SK-N-SH (cell line): ENCODE measurements at regions not wholly inside any gene's neighbourhood (a gene's known extent, or its start where the extent isn't known, plus 50 kb on each side); places are given as distances from the start of the nearest gene placed in this dataset.
A peak's percentile ranks its signal among the peaks of the same experiment; 100 is the strongest.
"Not testable (repeated sequence)": the region's sequence is repeated elsewhere in the genome, so short reads cannot be mapped to it uniquely, and the experiment has no call there.

Experiments used
- CTCF ChIA-PET: fragments of 300-600, 350-600 bp; formaldehyde crosslinking; extraction: SDS; loops from one replicate; lab custom pipeline; 2021; lab: Yijun Ruan, JAX
- POLR2A ChIA-PET: fragments of 350-600 bp; sonication (Branson Sonifier 250); formaldehyde crosslinking; extraction: SDS; loops from one replicate; lab custom pipeline; 2020; ENCODE audit warnings: antibody characterized with exemption, inconsistent platforms; lab: Yijun Ruan, JAX
- DNase-seq: peaks from one replicate; pipeline ENCODE4 v3.0.0; 2012
- H2AFZ ChIP-seq: fragments of 200-600 bp; sonication (generic); 2 replicates; pipeline ENCODE4 v1.8.1; 2016; ENCODE audit warnings: antibody characterized with exemption, mild to moderate bottlenecking, low read depth
- H3F3A ChIP-seq: fragments of 200-600 bp; sonication (generic); replicated peaks from 2 replicates; pipeline ENCODE3; 2016; ENCODE audit warnings: antibody characterized with exemption, mild to moderate bottlenecking; ENCODE audit not compliant: insufficient read depth
- H3K27ac ChIP-seq, 2 experiments: fragments of 200-500 bp in 1 of 2; fragments of 200-600 bp in 1 of 2; sonication (Bioruptor generic) in 1 of 2; sonication (generic), shearing (Covaris generic) in 1 of 2; 2 replicates each; pipeline versions ENCODE4 v1.5.1 to v1.6.1; 2014 to 2016; ENCODE audit warnings: low read depth in 2 of 2, inconsistent platforms in 1 of 2, low read length in 1 of 2, mild to moderate bottlenecking in 1 of 2, mixed read lengths in 1 of 2
- H3K27me3 ChIP-seq: fragments of 200-600 bp; sonication (generic), shearing (Covaris generic); 2 replicates; pipeline ENCODE4 v1.6.1; 2016; ENCODE audit warnings: mixed run types; ENCODE audit not compliant: insufficient read depth
- H3K36me3 ChIP-seq, 2 experiments: fragments of 200-500 bp in 1 of 2; fragments of 200-600 bp in 1 of 2; sonication (Bioruptor generic) in 1 of 2; sonication (generic) in 1 of 2; replicated peaks in 1 of 2; 2 replicates each; pipeline versions ENCODE3 to v1.5.1; 2014 to 2016; ENCODE audit warnings: low read length in 1 of 2, mild to moderate bottlenecking in 1 of 2; ENCODE audit not compliant: insufficient read depth in 2 of 2, control insufficient read depth in 1 of 2
- H3K4me1 ChIP-seq, 2 experiments: fragments of 200-500 bp in 1 of 2; fragments of 200-600 bp in 1 of 2; sonication (Bioruptor generic) in 1 of 2; sonication (generic), shearing (Covaris generic) in 1 of 2; 2 replicates each; pipeline versions ENCODE4 v1.5.1 to v1.6.1; 2014 to 2016; ENCODE audit warnings: low read depth in 1 of 2, low read length in 1 of 2, mixed run types in 1 of 2; ENCODE audit not compliant: insufficient read depth in 2 of 2, control insufficient read depth in 1 of 2
- H3K4me2 ChIP-seq: fragments of 200-600 bp; sonication (generic), shearing (Covaris generic); 2 replicates; pipeline ENCODE4 v1.6.1; 2017; ENCODE audit warnings: mixed run types
- H3K4me3 ChIP-seq, 2 experiments: fragments of 200-500 bp in 1 of 2; fragments of 200-600 bp in 1 of 2; sonication (Bioruptor generic) in 1 of 2; sonication (generic), shearing (Covaris generic) in 1 of 2; 2 replicates each; pipeline versions ENCODE4 v1.5.1 to v1.8.1; 2014 to 2016; ENCODE audit warnings: low read depth in 2 of 2, inconsistent platforms in 1 of 2, low read length in 1 of 2, mild to moderate bottlenecking in 1 of 2, mixed read lengths in 1 of 2, moderate library complexity in 1 of 2
- H3K79me2 ChIP-seq: fragments of 200-600 bp; sonication (generic); 2 replicates; pipeline ENCODE4 v1.8.1; 2017; ENCODE audit warnings: mild to moderate bottlenecking; ENCODE audit not compliant: insufficient read depth
- H3K9ac ChIP-seq: fragments of 200-600 bp; sonication (generic); 2 replicates; pipeline ENCODE4 v1.6.1; 2017; ENCODE audit warnings: mixed run types
- H3K9me2 ChIP-seq: fragments of 200-600 bp; sonication (generic); 2 replicates; pipeline ENCODE4 v1.6.1; 2017; ENCODE audit warnings: mixed run types
- H3K9me3 ChIP-seq: fragments of 200-600 bp; sonication (generic); 2 replicates; pipeline ENCODE4 v1.6.1; 2017; ENCODE audit warnings: mixed run types, mild to moderate bottlenecking, moderate library complexity
- H4K20me1 ChIP-seq: fragments of 200-600 bp; sonication (generic); 2 replicates; pipeline ENCODE4 v1.6.1; 2017; ENCODE audit warnings: mild to moderate bottlenecking, mixed run types; ENCODE audit not compliant: insufficient read depth
- CHD2 ChIP-seq: fragments of 150-350 bp; IDR thresholded peaks from 2 replicates; pipeline ENCODE4 v1.6.1; 2018; ENCODE audit warnings: low read length; ENCODE audit not compliant: partially characterized antibody
- CTCF ChIP-seq: fragments of 200-600 bp; sonication (generic); IDR thresholded peaks from 2 replicates; pipeline ENCODE4 v1.6.1; 2017; ENCODE audit warnings: antibody characterized with exemption, mild to moderate bottlenecking, moderate library complexity
- ELF1 ChIP-seq: IDR thresholded peaks from 2 replicates; pipeline ENCODE4 v1.4.0; 2012
- EZH2phosphoT487 ChIP-seq: fragments of 200-600 bp; sonication (generic); IDR thresholded peaks from 2 replicates; pipeline ENCODE4 v1.6.1; 2017; ENCODE audit warnings: low read depth, mixed run types, mild to moderate bottlenecking, antibody characterized with exemption, moderate library complexity, borderline replicate concordance
- FOSL2 ChIP-seq: IDR thresholded peaks from 2 replicates; pipeline ENCODE4 v1.4.0; 2012; ENCODE audit warnings: low read depth, mild to moderate bottlenecking, moderate library complexity, borderline replicate concordance
- FOXJ3 ChIP-seq: sonication (generic); formaldehyde crosslinking; IDR thresholded peaks from 2 replicates; pipeline ENCODE4 v1.5.1; 2020; ENCODE audit warnings: mild to moderate bottlenecking, missing genetic modification reagents
- GATA2 ChIP-seq: sonication (generic); formaldehyde crosslinking; IDR thresholded peaks from 2 replicates; pipeline ENCODE4 v1.5.0; 2020; ENCODE audit warnings: mild to moderate bottlenecking, missing genetic modification reagents
- MXI1 ChIP-seq: IDR thresholded peaks from 2 replicates; pipeline ENCODE4 v1.6.1; 2012; ENCODE audit warnings: mild to moderate bottlenecking, low read depth, low read length, improper control_type of control experiment
- PBX3 ChIP-seq: IDR thresholded peaks from 2 replicates; pipeline ENCODE4; 2012
- RAD21 ChIP-seq: IDR thresholded peaks from 2 replicates; pipeline ENCODE4 v1.6.1; 2012; ENCODE audit warnings: mild to moderate bottlenecking, low read length
- RCOR1 ChIP-seq: fragments of 150-350 bp; IDR thresholded peaks from 2 replicates; pipeline ENCODE4 v1.6.1; 2017; ENCODE audit warnings: antibody characterized with exemption, low read length
- RXRA ChIP-seq: IDR thresholded peaks from 2 replicates; pipeline ENCODE4 v1.4.0; 2012; ENCODE audit warnings: low read depth, mild to moderate bottlenecking, borderline replicate concordance
- SIN3A ChIP-seq: IDR thresholded peaks from 2 replicates; pipeline ENCODE4 v1.6.1; 2012; ENCODE audit warnings: low read depth, mild to moderate bottlenecking, low read length, moderate library complexity, borderline replicate concordance
- SMC3 ChIP-seq: IDR thresholded peaks from 2 replicates; pipeline ENCODE4 v1.6.1; 2012; ENCODE audit warnings: low read depth, low read length, improper control_type of control experiment
- TAF1 ChIP-seq: IDR thresholded peaks from 2 replicates; pipeline ENCODE4 v1.6.1; 2012; ENCODE audit warnings: low read depth, mild to moderate bottlenecking, low read length, moderate library complexity, borderline replicate concordance
- TEAD4 ChIP-seq: IDR thresholded peaks from 2 replicates; pipeline ENCODE4 v1.4.0; 2012; ENCODE audit warnings: mild to moderate bottlenecking, borderline replicate concordance; ENCODE audit not compliant: insufficient read depth
- USF1 ChIP-seq: IDR thresholded peaks from 2 replicates; pipeline ENCODE4 v1.4.0; 2012; ENCODE audit warnings: low read depth, borderline replicate concordance
- USF2 ChIP-seq: fragments of 150-350 bp; IDR thresholded peaks from 2 replicates; pipeline ENCODE4 v1.6.1; 2017; ENCODE audit warnings: antibody characterized with exemption, low read length, low read depth, borderline replicate concordance
- WGBS: methylation state at CpG from one replicate; pipeline ENCODE4 v1.1.6; 2017; ENCODE audit warnings: low lambda C conversion rate; 5-methylcytosine and 5-hydroxymethylcytosine counted together

- peaks cover 20% of the 10 kb centered on the region; the same call in 1 of the 2 replicates for H3K27me3 ChIP-seq
- 15% methylated on average over 7 of the region's 9 CpGs for WGBS
- H3K4me3 ChIP-seq, H3K36me3 ChIP-seq, H3K9me2 ChIP-seq, H4K20me1 ChIP-seq, H3K4me2 ChIP-seq, H3K79me2 ChIP-seq, H3K9ac ChIP-seq, H2AFZ ChIP-seq, POLR2A ChIA-PET, H3K27ac ChIP-seq, H3F3A ChIP-seq, H3K4me1 ChIP-seq, H3K9me3 ChIP-seq: not testable (repeated sequence)
- DNase-seq, result peak; percentile 32
- CTCF ChIA-PET, result interaction anchor here (0.5 to 1.7 kb wide), 12 partner anchors 8 to 131 kb away, joined by 3 to 8 read pairs (median 4); no protein-coding TSS in a partner anchor
- TF ChIP-seq CTCF, result peak; percentile 68
Measured at GRCh38 chr14:106618471-106618951, 1092.1 kb downstream of the TMEM121 start.

GRCh38 chr14:106619606-106620005 is 1093.2 kb downstream of the TMEM121 start:
- DNase-seq, result no peak
- no peaks in the 10 kb centered on the region for H3K79me2 ChIP-seq
- peaks cover 20% of the 10 kb centered on the region; the same call in 1 of the 2 replicates for H3K27me3 ChIP-seq
- CTCF ChIA-PET, result no interaction called here
- H3K27ac ChIP-seq, result no peak overlapping the region
- H2AFZ ChIP-seq, result no peak overlapping the region
- WGBS, result 0% methylated on average over 1 of the region's 1 CpG
- no peaks in the 10 kb centered on the region for H3F3A ChIP-seq
- no peaks in the 10 kb centered on the region for H3K9me2 ChIP-seq
- no peak overlapping the region for H3K9ac ChIP-seq
- H3K36me3 ChIP-seq, result no peaks in the 10 kb centered on the region
- H4K20me1 ChIP-seq, result no peaks in the 10 kb centered on the region
- H3K4me2 ChIP-seq, result no peak overlapping the region
- POLR2A ChIA-PET, result no interaction called here
- H3K9me3 ChIP-seq, result no peaks in the 10 kb centered on the region
- TF ChIP-seq CHD2 (no peak), EZH2phosphoT487 (no peak), TAF1 (no peak), USF2 (no peak), FOSL2 (no peak), SMC3 (no peak), RAD21 (no peak), FOXJ3 (CRISPR knock-in tag) (no peak), PBX3 (no peak), ELF1 (no peak), RCOR1 (no peak), TEAD4 (no peak), RXRA (no peak), GATA2 (CRISPR knock-in tag) (no peak), SIN3A (no peak), MXI1 (no peak), USF1 (no peak)
- no peaks in the 10 kb centered on the region for H3K4me1 ChIP-seq
- H3K4me3 ChIP-seq, result no peak overlapping the region
